ENCODE measurements at regions not wholly inside any gene's neighbourhood (a gene's known extent, or its start where the extent isn't known, plus 50 kb on each side); places are given as distances from the start of the nearest gene placed in this dataset.

GRCh38 chr7:22622116-22622785 lies 104.7 kb upstream of the IL6 start:
- no peak for DNase-seq

GRCh38 chr7:22618528-22618927 lies 108.5 kb upstream of the IL6 start:
- no peak for DNase-seq

GRCh38 chr7:22617166-22617565 lies 109.8 kb upstream of the IL6 start:
- DNase-seq = no peak

GRCh38 chr7:22613496-22613895 lies 113.5 kb upstream of the IL6 start:
- DNase-seq = no peak

GRCh38 chr7:22612776-22613175 lies 112.8 kb upstream of the STEAP1B start:
- DNase-seq = no peak

- no peak for DNase-seq
Observed at GRCh38 chr7:22611758-22612079, 111.7 kb upstream of the STEAP1B start.

GRCh38 chr7:22610951-22611757 lies 111.2 kb upstream of the STEAP1B start:
- no peak for DNase-seq

- DNase-seq = no peak
Observed at GRCh38 chr7:22610263-22610662, 110.3 kb upstream of the STEAP1B start.

GRCh38 chr7:22607180-22607579 lies 107.2 kb upstream of the STEAP1B start:
- DNase-seq = no peak

- DNase-seq = no peak
Observed at GRCh38 chr7:22604246-22604645, 104.3 kb upstream of the STEAP1B start.

- DNase-seq = no peak
Observed at GRCh38 chr7:22601812-22602565, 102.0 kb upstream of the STEAP1B start.

- no peak for DNase-seq
Observed at GRCh38 chr7:22601408-22601807, 101.4 kb upstream of the STEAP1B start.

- DNase-seq = no peak
Observed at GRCh38 chr7:22601003-22601402, 101.0 kb upstream of the STEAP1B start.

- DNase-seq = no peak
Observed at GRCh38 chr7:22598318-22598920, 98.4 kb upstream of the STEAP1B start.

GRCh38 chr7:22597844-22598243 lies 97.9 kb upstream of the STEAP1B start:
- DNase-seq = no peak

- no peak for DNase-seq
Observed at GRCh38 chr7:22596763-22597400, 96.9 kb upstream of the STEAP1B start.

GRCh38 chr7:22594020-22594419 lies 94.0 kb upstream of the STEAP1B start:
- no peak for DNase-seq

- no peak for DNase-seq
Observed at GRCh38 chr7:22591271-22591670, 91.3 kb upstream of the STEAP1B start.

- DNase-seq = no peak
Observed at GRCh38 chr7:22589641-22590201, 89.7 kb upstream of the STEAP1B start.

- no peak for DNase-seq
Observed at GRCh38 chr7:22588351-22588750, 88.4 kb upstream of the STEAP1B start.

- DNase-seq = no peak
Observed at GRCh38 chr7:22587322-22587721, 87.3 kb upstream of the STEAP1B start.

GRCh38 chr7:22586786-22587140 lies 86.8 kb upstream of the STEAP1B start:
- DNase-seq = no peak
